HG03135 (cell line): ENCODE measurements at regions not wholly inside any gene's neighbourhood (a gene's known extent, or its start where the extent isn't known, plus 50 kb on each side); places are given as distances from the start of the nearest gene placed in this dataset.

Source experiments
- ATAC-seq: cut with Tn5 transposase; IDR thresholded peaks from one replicate; pipeline ENCODE4 v1.9.1; 2021; ENCODE audit warnings: mild to moderate bottlenecking, moderate library complexity; ENCODE audit not compliant: unreplicated experiment

DNA sequence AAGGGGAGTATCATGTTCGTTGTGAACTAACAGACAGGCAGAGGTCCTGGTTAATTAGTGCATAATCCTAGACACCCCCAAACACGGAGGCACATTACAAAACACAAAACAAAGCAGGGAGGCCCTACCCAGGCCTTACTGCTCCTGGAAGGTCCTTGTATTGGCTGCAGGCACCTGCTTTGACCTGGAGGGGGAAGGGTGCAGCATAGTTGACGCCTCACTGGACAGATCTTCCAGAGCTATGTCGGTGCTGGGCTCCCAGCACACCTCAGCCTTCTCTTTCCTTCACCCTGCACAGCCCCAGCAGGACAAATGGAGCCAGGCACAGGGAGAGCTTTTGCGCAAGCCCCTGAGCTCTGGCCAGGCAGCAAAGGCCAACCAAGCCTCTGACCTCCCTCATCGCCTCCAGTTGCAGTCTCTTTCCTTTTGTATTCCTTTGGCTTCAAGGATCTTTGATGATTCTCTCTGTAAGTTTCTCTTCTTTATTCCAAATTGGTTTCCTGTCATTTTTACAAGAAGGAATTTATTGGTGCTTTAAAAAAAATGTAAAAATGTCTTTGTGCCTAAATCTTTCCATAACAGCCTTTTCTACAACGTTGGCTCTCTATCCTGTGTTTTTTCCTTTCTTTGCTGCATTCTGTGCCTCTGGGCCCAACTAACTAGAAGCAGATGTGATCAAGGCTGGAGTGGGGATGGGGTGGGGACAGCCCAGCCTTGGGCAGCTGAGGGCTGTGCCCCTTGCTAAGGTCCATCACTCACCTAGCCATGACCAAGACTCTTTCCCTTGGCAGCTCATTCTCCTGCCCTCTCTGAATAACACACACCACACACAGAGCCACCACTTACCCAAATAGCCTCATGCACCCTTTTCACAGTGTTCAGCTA is 317.1 kb upstream of the NPVF start:
- ATAC-seq: no peak

DNA sequence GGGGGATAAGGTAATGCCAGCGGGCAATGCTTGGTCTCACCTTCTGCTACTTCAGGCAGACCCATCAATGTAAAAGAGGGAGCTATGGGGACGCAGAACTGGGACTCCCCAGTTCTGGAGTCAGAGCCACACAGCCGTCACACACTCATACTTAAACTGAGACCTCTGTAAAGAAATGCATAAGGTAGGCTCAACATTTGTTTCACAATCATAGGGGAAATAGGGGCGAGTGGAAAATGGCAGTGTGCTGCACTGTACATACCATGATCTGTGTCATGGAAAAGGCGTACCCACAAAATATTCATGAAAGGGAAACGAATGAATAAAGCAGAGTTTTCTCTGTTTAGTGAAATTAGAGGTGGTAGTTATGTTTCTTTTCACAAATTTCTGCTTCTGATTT is 318.0 kb upstream of the NPVF start:
- ATAC-seq: no peak

DNA sequence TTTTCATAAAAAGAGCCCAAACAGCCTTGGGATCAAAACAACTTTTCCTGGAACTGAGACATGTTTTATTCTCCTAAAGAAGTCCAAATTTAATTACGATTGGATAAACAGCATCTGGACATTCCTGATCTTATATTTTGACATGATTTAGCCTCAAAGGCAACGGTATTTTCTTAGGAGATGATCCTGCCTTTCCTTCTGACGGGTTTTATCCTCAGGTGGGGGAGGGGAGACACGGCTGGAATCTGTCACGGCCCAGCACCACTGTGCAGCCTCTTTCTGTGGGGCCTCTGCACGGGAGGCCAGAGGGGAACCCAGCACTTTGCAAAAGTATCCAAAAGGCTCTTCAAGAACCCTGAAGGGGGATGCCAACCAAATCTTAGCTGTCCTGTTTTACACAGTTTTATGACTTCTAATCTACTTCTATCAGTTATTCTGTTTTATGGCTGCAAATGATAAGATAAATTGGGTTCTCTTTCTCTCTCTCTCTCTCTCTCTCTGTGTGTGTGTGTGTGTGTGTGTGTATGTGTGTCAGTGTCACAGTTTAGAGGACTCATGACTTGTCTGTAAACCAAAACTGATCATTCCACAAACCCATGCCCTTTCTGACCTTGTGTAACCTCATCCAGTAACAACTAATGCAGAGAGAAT is 321.1 kb upstream of the NPVF start:
- no peak for ATAC-seq

DNA sequence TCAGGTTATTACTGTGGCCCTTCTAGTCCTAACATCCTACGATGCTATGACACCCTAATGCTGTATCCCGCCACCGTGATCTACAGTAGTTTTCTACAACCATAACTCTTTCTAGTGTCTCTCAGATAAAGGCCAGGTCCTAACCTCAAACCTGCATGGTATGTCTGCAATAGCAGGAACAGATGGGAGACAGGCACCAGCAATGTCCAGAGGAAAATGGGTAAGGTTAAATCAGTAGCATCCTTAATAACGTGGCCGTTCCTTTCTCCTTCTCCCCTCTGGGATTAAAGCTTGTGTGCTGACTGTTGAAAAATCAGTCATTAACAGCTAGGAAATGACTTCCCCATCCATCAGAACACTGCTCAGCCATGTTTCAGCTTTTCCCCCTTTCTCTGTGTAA is 321.9 kb upstream of the NPVF start:
- ATAC-seq: no peak

DNA sequence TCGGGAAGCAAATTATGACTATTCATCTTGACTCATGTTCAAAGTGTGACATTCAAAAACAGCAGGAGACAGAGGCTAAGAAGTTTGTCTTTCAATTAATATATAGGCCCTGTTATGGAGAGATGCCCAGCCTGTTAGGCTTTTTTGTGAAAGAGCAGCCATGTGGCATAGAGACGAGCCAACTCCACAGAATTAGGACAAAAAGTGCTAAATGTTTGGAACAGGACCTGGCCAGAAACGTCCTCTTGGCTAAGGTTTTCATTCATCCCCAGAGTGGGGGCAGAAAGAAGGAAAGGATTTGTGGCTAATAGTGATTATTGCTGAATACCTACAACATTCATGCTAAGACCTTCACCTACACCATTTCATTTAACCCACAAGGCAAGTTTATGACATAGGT is 324.7 kb upstream of the NPVF start:
- no peak for ATAC-seq

DNA sequence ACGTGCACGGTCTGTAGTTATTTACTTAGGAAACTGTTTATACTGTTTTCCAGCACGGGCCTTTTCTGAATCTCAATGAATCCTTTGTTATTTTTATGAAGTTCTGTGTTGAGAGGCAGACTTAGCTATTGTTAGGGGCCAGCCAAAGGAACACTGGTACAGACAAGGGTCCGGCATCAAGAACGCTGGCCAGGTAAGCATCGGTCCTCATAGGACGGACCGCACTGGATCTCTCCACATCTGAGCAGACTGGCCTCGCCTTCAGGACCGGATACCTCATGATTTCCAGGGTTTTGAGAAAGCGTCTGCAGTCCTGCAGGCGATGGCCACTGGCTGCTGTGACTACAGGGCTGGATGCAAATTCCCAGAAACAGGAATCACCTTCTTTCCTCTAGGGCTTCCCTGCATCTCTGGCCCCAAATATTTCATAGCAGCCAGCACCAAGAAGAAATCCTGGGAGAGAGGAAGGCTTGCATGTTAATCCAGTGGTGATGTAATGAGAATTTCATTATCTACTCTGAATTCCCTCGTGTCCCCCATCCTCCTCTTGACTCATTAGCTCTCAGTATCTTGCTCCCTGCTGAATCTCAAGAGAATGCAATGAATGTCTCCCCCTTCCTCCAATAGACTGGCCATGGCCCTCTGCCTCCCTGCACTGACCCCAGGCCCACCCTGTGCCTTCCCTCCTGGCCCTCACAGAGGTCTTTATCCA is 325.4 kb upstream of the NPVF start:
- ATAC-seq: no peak

DNA sequence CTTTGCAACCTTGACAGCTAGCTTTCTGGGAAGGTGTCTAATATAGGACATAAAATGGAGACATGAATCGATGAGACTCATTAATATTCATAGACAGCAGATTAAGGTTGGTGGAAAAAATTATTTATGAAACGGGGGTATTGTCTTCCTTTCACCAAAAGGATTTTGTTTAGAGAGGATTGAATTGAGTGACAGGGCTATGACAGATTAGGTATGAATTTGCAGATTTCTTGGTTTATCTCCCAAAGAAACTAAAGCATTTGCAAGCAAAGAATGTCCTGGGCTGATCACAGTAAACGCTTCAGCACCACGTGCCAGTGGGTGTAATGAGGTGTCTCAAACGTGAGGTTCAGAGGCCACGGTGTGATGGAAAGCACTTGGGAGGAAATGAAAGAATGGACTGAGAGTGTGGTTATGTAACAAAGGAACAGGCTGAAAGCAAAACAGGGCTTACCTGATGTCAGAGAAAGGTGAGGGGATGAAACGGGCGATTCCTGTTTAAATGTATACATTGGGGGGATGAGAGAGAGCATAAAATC is 329.2 kb upstream of the NPVF start:
- no peak for ATAC-seq

DNA sequence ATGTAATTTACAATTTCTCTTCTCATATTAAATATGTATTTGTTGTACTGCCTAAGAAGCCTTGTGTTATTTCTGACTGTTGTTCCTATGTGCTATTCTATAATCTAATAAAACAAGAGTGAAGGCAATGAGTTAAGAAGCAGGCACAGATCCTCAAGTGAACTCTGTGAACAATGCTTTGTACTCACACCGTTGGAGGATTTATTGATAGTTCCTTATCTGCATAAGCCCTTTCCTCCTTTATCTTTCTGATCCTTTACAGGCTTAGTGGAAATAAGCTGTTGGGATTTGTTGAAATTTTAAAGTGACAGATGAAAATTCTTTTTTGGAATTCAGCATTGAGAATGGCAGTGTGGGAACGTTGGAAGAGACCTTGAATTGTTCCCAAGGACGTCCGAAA is 329.6 kb upstream of the NPVF start:
- no peak for ATAC-seq

DNA sequence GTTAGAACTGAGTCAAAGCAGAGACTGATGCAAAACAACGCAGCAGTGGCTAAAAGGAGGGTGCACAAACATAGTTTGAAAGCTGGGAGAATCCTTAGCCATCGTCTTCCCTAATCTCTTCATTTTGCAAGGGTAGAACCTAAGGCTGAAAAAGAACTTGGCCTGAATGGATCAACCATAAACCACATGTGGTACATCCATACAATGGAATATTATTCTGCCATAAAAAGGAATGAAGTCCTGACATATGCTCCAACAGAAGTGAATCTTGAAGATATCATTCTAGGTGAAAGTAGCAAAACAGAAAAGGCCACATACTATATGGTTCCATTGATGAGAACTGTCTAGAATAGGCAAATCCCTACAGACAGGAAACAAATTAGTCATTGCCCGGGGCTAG is 330.3 kb upstream of the NPVF start:
- ATAC-seq: no peak

DNA sequence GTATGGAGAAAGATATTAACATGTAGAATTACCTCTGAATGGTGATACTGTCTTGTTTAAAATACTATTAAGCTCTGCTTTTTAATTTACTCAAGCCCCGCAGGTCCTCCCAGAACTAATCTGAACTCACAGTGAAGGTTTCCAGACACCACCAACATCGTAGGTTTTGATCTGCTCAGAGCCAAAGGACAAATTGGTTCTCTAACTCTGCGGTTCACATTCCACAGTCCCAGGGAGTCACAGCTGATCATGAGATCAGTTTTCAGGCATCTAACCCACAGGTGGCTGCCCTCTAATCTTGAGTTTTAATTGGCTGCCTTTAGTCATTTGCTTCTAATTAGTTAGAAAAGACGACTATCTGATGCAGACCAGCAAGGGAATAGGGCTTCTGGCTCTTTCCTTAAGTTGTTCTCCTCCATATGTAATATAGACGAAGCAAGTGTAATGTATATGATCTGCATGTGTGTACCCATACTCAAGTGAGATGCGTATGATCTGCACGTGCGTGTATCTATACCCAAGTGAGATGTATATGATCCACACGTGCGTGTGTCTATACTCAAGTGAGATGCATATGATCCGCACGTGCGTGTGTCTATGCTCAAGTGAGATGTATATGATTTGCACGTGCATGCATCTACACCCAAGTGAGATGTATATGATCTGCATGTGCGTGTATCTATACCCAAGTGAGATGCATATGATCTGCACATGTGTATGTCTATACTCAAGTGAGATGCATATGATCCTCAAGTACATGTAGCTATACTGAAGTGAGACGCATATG is 331.5 kb upstream of the NPVF start:
- ATAC-seq: no peak

DNA sequence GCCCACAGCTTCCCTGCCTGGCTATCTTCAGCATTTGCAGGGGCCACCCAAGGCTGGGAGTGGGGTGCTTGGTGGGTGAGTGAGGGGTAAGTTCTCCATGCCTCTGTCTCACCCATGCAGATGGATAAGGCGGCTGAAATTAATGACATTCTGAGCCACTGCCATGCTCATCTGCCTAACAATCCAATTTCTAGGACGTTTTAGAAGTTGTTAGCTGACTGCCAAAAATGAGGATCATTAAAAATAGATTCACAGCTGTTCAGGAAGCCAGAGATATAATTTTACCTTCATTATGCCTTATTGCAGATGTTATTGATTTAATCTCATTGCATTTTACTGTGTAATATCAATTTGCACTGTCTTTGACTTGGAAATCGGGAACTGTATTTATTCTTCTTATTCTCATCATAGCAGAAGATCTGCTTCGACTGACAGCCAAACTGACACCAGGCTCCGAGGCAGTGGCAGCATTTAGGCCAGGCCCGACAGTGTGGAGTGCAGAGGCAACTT is 334.4 kb upstream of the NPVF start:
- no peak for ATAC-seq

DNA sequence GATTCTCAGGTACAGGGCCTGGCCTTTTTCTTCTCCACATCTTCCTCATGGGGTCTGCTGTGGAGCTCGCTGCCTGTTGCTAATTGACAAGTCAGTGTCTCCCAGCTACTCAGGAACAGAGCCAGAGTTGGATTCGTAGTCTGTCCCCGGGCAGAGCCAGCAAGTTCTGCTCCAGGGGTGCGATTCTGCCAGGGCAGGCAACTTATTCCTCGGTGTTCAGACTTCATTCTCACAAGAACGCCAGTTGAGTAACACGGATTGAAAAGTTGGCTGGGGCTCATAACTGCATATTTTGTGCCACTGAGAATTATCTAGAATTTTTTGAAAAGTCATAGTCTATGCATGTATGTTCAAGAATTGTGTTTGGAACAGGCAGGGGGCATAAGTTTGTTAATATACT is 336.7 kb upstream of the NPVF start:
- no peak for ATAC-seq

DNA sequence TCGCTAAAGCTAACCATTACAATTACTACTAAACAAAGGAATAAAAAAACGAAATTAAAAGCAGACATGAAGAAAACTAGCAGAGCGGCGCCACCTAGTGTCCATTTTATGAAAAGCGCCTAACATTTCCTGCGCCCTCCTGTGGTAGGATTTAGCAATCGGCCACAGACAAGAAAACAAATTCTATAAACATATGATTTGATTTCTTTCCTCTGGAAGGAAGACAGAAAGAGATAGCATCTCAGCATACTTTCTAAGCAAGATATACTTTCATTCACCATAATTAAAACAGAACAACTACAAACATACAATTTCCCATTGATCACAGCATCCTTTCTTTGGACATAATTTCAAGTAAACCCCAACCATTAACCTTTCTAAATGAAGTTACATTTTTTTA is 337.7 kb upstream of the NPVF start:
- no peak for ATAC-seq

DNA sequence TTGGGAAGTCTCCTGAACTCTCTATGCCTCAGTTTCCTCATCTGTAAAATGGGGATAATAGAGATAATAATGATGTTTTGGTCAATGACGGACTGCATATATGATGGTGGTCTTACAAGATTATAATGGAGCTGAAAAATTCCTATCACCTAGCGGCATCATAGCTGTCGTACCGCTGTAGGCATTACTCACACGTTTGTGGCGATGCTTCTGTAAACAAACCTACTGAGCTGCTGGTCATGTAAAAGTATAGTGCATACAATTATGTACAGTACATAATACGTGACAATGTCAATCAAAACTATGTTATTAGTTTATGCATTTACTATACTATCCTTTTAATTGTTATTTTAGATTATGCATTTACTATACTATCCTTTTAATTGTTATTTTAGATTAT is 339.1 kb upstream of the NPVF start:
- no peak for ATAC-seq

DNA sequence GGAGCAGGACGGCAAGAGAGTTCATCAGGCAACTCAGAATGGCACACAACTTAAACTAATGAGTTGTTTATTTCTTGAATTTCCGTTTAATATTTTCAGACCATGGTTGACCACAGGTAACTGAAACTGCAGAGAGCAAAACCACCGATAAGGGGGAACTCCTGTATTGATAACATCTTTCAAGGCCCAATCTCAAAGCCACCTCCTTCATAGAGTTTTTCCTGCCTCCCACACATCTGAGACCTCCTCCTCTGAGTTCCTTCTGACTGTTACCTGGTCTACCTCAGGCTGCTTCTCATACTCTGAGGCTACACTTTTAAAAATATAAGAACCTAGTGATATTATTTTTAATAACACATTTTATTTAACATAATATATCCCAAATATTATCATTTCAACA is 341.5 kb upstream of the NPVF start:
- no peak for ATAC-seq

DNA sequence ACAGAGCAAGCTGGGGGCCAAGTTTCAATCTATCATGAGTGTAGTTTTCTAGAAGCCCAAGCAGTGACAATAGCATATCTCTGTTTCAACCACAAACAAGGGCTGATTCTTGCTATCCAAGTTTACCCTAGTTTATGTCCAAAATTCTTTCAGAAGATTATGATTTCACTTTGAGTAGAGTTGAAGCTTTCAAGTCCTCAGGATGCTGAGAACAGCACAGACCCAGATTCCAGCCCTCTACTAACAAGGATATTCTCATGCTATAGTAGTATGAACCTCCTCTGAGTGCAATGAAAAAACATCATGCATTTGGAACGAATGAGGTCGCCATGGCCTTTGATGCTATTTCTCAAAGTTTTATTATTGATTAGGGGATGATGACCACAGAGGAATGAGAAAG is 344.1 kb upstream of the NPVF start:
- ATAC-seq: no peak

DNA sequence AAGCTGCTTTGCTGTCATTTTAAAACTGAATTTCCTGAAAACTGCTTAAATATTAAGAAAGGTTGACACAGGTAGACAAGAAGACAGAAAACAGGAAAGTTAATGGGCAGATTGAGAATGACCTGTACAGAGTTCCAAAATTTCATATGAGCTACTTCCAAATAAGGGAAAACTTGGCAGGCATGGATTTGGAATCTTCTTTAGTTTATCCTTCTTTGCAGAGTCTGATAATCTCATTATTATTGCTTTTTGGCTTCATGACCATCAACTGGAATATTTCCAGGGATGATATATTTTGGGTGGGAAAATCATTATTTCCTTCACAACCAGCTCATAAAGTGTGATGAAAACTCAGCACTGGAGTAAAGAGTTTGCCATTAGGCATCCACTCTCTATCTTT is 346.5 kb upstream of the NPVF start:
- ATAC-seq: no peak

DNA sequence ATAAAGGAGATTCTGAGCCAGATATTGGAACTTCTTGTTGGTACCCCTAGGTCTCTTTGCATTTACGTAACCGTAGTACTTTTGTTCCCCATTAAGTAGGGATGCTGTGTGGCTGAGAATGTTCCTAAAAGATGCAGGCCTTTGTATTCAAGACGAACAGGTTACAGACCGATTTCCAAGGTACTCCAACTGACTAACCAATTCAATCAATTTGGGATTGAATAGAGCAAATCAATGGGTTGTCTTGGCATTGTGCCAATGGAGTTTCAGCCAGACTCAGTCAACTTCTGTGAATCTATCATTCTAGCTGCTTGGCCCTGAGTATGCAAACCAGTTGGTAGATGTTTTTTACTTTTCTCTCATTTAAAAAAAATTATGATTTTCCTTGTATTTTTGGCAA is 347.3 kb upstream of the NPVF start:
- no peak for ATAC-seq

DNA sequence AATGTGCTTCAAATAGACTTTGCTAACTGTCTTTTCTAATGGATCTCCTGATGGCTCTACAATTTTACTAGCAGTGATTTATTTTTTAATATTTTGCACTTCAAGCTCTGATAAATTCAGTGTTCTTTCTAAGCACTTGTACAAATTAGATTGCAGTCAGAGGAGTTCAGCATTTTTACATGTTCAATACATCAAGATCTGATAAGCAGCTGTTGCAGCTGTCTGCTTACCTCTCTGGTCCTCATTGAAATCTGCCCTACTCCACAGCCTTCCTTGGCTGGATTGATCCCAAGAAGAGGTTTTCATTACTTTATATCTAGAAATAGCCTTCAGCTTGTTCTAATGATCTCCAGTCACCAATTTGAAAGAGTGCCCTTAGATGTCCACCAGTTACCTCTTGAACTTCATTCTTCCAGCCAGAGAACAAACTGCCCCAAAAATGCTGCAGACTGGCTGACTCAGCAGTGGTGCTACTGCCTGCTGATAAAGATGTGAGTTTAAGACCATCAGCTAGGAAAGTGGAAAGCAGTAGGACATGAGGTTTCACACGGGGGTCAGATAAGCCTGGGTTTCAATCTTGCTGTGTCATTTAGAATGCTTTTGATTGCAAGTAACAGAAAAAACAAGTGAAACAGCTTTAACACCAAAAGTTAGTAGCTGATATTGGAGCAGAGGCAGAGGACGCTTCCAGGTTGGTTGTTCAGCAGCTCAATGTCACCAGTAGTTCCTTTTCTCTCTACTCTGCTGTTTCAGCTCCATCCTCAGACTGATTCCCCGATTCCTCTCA is 350.9 kb upstream of the NPVF start:
- no peak for ATAC-seq

DNA sequence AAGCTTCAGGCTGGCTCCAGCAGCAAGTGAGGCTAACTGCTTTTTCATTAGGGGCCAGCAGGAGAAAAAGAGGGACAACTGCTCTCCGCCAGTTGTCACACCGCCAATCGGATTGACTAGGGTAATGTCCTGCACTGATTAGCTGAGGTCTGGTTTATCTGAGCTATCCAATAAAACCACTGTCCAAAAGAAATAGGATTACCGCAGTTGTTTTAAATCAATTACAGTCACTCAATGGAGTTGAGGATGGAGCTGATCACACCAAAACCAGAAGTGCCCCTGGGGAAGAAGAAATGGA is 351.4 kb upstream of the NPVF start:
- no peak for ATAC-seq
